HEK293T (cell line): ENCODE measurements at regions not wholly inside any gene's neighbourhood (a gene's known extent, or its start where the extent isn't known, plus 50 kb on each side); places are given as distances from the start of the nearest gene placed in this dataset.

Source experiments
- FOXA1 ChIP-seq: fragments of 450-650 bp; IDR thresholded peaks from 2 replicates; pipeline ENCODE4 v1.6.1; 2016; ENCODE audit warnings: mild to moderate bottlenecking
- L3MBTL2 ChIP-seq: fragments of 450-650 bp; conservative IDR thresholded peaks from 2 replicates; pipeline ENCODE4 v1.6.1; 2016; ENCODE audit warnings: mild to moderate bottlenecking
- LEF1 ChIP-seq: fragments of 450-650 bp; IDR thresholded peaks from 2 replicates; pipeline ENCODE4 v1.6.1; 2017; ENCODE audit warnings: mild to moderate bottlenecking, borderline replicate concordance
- NFRKB ChIP-seq: fragments of 450-650 bp; IDR thresholded peaks from 2 replicates; pipeline ENCODE4 v1.6.1; 2016; ENCODE audit warnings: mild to moderate bottlenecking, moderate library complexity

DNA sequence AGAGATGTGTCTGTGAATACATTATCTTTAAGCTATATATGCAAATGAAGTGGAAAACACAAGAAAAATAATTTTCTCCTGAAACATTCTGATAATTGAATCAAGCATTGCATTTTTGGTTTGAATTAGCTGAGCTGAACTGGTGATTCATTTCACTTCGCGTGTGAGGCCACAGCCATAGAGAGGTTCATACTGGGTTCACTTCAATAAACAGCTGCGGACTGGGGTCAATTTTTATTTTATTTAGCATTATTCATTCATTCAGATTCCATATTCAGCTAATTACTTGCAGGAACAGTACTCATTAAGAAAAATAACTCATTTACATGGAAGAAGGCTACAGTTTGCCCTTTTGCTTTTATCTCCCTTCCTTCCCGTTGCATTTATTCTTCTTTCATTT lies 195.2 kb upstream of the LRIG3 start:
- TF ChIP-seq L3MBTL2 (no peak), FOXA1 (no peak), LEF1 (no peak), NFRKB (no peak)
